ENCODE measurements at regions not wholly inside any gene's neighbourhood (a gene's known extent, or its start where the extent isn't known, plus 50 kb on each side); places are given as distances from the start of the nearest gene placed in this dataset.

DNA sequence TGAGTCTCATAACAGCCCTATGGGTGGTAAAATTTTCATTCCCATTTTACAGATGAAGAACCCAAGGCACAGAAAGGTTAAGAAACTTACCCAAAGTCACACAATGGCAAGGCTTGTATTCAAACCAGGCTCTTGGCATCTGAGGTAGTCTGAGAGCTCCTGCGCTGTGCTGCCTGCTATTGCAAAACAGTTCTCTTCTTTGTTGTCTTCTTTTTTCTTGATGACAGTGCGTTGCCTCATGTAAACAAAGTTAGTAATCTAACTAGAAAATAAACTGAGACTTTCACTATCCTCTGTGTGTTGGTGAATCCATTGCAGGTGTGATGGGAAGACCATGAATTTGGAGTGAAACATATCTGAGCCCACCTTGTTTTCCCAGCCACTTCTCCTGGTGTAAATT lies 240.8 kb downstream of the PTEN start (continued):
- no peak for TF ChIP-seq ZNF792 (tag by site-specific recombination; IDR thresholded peaks at IDR 0.05)
- no peak for TF ChIP-seq ZNF133 (tag by site-specific recombination; IDR thresholded peaks at IDR 0.05)

DNA sequence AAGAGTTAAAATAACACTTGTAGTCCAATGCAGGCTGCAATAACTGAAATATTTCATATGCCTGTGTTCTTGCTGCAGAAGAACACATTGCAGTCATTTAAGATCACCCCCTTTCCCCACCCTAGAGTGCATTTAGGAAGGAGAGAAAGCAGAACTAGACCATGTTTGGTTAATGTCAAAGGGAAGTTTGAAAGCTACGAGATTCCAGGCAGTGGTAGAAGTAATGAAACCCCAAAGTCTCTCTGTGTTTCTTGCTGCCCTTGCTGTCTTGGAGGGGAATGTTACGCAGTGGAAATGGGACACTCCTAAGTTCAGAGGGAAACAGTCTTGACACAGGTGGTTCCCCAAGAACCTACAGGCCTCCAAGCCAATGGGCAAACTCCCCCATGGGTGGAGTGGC lies 242.9 kb downstream of the PTEN start:
- no peaks in the 10 kb centered on the region for H3K9me3 ChIP-seq (ENCODE audit: control insufficient read depth, insufficient read depth, low read depth, low read length)
- H3K4me3 ChIP-seq (ENCODE audit: low read depth, low read length): no peak overlapping the region
- H3K27ac ChIP-seq (ENCODE audit: extremely low read depth, low read depth, low read length): no peak overlapping the region
- TF ChIP-seq, protein P1, sequence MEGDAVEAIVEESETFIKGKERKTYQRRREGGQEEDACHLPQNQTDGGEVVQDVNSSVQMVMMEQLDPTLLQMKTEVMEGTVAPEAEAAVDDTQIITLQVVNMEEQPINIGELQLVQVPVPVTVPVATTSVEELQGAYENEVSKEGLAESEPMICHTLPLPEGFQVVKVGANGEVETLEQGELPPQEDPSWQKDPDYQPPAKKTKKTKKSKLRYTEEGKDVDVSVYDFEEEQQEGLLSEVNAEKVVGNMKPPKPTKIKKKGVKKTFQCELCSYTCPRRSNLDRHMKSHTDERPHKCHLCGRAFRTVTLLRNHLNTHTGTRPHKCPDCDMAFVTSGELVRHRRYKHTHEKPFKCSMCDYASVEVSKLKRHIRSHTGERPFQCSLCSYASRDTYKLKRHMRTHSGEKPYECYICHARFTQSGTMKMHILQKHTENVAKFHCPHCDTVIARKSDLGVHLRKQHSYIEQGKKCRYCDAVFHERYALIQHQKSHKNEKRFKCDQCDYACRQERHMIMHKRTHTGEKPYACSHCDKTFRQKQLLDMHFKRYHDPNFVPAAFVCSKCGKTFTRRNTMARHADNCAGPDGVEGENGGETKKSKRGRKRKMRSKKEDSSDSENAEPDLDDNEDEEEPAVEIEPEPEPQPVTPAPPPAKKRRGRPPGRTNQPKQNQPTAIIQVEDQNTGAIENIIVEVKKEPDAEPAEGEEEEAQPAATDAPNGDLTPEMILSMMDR (tag by site-specific recombination; IDR thresholded peaks at IDR 0.05): no peak
- TF ChIP-seq ZNF2 (tag by site-specific recombination; IDR thresholded peaks at IDR 0.05) (no peak), ZNF416 (tag by site-specific recombination; IDR thresholded peaks at IDR 0.05) (no peak), ZBTB8A (tag by site-specific recombination; IDR thresholded peaks at IDR 0.05) (no peak), REPIN1 (tag by site-specific recombination; IDR thresholded peaks at IDR 0.05; ENCODE audit: low read depth) (no peak), ZNF837 (tag by site-specific recombination; IDR thresholded peaks at IDR 0.05) (no peak), ZNF843 (tag by site-specific recombination; IDR thresholded peaks at IDR 0.05) (no peak), ZSCAN16 (tag by site-specific recombination; IDR thresholded peaks at IDR 0.05) (no peak), ZNF114 (tag by site-specific recombination; IDR thresholded peaks at IDR 0.05) (no peak), ZNF311 (tag by site-specific recombination; IDR thresholded peaks at IDR 0.05; ENCODE audit: borderline replicate concordance) (no peak), ZXDB (tag by site-specific recombination; IDR thresholded peaks at IDR 0.05) (no peak), ZNF561 (tag by site-specific recombination; IDR thresholded peaks at IDR 0.05; ENCODE audit: borderline replicate concordance) (no peak), ZNF394 (tag by site-specific recombination; IDR thresholded peaks at IDR 0.05; ENCODE audit: borderline replicate concordance) (no peak)
- POLR2A ChIA-PET: interaction anchor here (1.3 kb wide), 1 partner anchor 243 kb away, joined by 3 read pairs; the partner anchor contains the start of genes KLLN and PTEN
- no peaks in the 10 kb centered on the region; the same call in 1 of the 2 replicates for H3K4me1 ChIP-seq (ENCODE audit: control insufficient read depth, insufficient read depth, low read length)
- CTCF ChIA-PET: interaction anchor here (1.5 kb wide), 1 partner anchor 8 kb away, joined by 7 read pairs; no protein-coding TSS in a partner anchor
- H3K36me3 ChIP-seq (ENCODE audit: control insufficient read depth in 2 of 2, insufficient read depth in 1 of 2, low read length in 2 of 2): no peaks in the 10 kb centered on the region

DNA sequence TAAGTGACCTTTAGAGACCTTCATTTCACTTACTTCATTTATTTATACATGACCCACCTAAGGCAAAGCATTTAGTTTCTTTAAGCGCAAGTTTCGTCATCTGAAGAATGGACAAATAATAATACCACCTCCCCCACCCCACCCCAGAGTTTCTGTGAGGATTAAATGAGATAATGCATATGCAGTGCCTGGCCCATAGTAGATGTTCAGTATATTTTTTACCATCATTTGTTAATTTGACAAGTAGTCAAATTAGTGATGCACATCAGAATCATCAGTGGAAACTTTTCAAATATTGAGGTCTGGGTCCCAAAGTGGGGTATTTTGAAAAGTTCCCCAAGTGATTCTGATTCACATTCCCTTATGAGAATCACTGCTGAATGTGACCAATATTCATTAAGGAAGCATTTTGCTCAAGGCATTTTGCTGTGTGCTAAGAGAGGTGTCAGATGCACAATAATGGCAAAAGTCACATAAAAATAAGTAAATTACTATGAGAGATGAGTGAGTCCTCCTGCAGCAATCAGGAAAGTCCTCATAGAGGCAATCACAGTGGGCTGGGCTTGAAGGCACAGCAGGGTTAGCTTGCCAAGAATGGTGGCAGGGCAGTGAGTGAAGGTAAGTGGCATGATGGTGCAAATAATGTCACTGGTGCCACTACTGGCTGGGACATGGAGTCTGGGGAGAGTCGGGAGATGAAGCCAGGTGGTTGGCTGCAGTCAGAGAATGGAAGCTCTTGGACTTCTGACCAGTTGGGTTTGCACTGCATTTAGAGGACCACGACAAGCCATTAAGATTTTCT lies 244.1 kb downstream of the PTEN start:
- POLR2A ChIA-PET: interaction anchor here (0.7 kb wide), 1 partner anchor 27 kb away, joined by 3 read pairs; no protein-coding TSS in a partner anchor
- Histone ChIP-seq H3K36me3 (ENCODE audit: control insufficient read depth in 2 of 2, insufficient read depth in 1 of 2, low read length in 2 of 2) (no peaks in the 10 kb centered on the region), H3K27ac (ENCODE audit: extremely low read depth, low read depth, low read length) (no peak overlapping the region), H3K9me3 (ENCODE audit: control insufficient read depth, insufficient read depth, low read depth, low read length) (no peaks in the 10 kb centered on the region), H3K4me3 (ENCODE audit: low read depth, low read length) (no peak overlapping the region), H3K4me1 (ENCODE audit: control insufficient read depth, insufficient read depth, low read length) (no peaks in the 10 kb centered on the region; the same call in 1 of the 2 replicates)
- no peak for TF ChIP-seq ZNF561 (tag by site-specific recombination; IDR thresholded peaks at IDR 0.05; ENCODE audit: borderline replicate concordance)
- no peak for TF ChIP-seq OVOL3 (tag by site-specific recombination; IDR thresholded peaks at IDR 0.05)
- TF ChIP-seq ZNF776 (tag by site-specific recombination; IDR thresholded peaks at IDR 0.05; ENCODE audit: borderline replicate concordance): no peak
- no peak for TF ChIP-seq ZNF274 (IDR thresholded peaks at IDR 0.05; ENCODE audit: low read length)
- no peak for TF ChIP-seq ZNF274 (tag by site-specific recombination; IDR thresholded peaks at IDR 0.05; ENCODE audit: borderline replicate concordance)
- TF ChIP-seq ZNF768 (tag by site-specific recombination; IDR thresholded peaks at IDR 0.05): no peak
- no peak for TF ChIP-seq HOXA7 (CRISPR knock-in tag; IDR thresholded peaks at IDR 0.05; ENCODE audit: borderline replicate concordance)
- TF ChIP-seq ZNF777 (tag by site-specific recombination; IDR thresholded peaks at IDR 0.05; ENCODE audit: borderline replicate concordance): no peak
- no peak for TF ChIP-seq ZNF24 (tag by site-specific recombination; IDR thresholded peaks at IDR 0.05)
- no peak for TF ChIP-seq FEZF1 (tag by site-specific recombination; IDR thresholded peaks at IDR 0.05)
- TF ChIP-seq ZNF830 (tag by site-specific recombination; IDR thresholded peaks at IDR 0.05; ENCODE audit: low read depth): no peak
- TF ChIP-seq ZNF585B (tag by site-specific recombination; IDR thresholded peaks at IDR 0.05): no peak
- CTCF ChIA-PET: no interaction called here
